HCT116 (cell line): ENCODE measurements at regions not wholly inside any gene's neighbourhood (a gene's known extent, or its start where the extent isn't known, plus 50 kb on each side); places are given as distances from the start of the nearest gene placed in this dataset.

ENCODE experiments used
- ELF1 ChIP-seq: IDR thresholded peaks from 2 replicates; pipeline ENCODE4 v1.6.1; 2012; ENCODE audit warnings: low read depth, borderline replicate concordance
- POLR2A ChIP-seq: IDR thresholded peaks from 2 replicates; pipeline ENCODE4 v1.7.0; 2011; ENCODE audit warnings: borderline replicate concordance; ENCODE audit not compliant: insufficient read depth, insufficient read length; ENCODE audit errors: extremely low read depth
- SIN3A ChIP-seq: IDR thresholded peaks from 2 replicates; pipeline ENCODE4 v1.6.1; 2012; ENCODE audit warnings: low read depth
- SRF ChIP-seq: IDR thresholded peaks from 2 replicates; pipeline ENCODE4 v1.6.1; 2012; ENCODE audit warnings: low read depth
- TCF7L2 ChIP-seq: IDR thresholded peaks from 2 replicates; pipeline ENCODE4 v1.7.0; 2011; ENCODE audit warnings: borderline replicate concordance, inconsistent platforms; ENCODE audit not compliant: insufficient read depth, insufficient read length; ENCODE audit errors: extremely low read depth
- YY1 ChIP-seq: IDR thresholded peaks from 2 replicates; pipeline ENCODE4 v1.6.1; 2011; ENCODE audit warnings: low read length, low read depth, moderate library complexity, mild to moderate bottlenecking; ENCODE audit not compliant: insufficient replicate concordance; ENCODE audit errors: extremely low read depth
- ZFX ChIP-seq: fragments of 450-650 bp; IDR thresholded peaks from 2 replicates; pipeline ENCODE4 v1.6.1; 2017
- ZNF274 ChIP-seq: fragments of 200-500 bp; sonication (Bioruptor generic); IDR thresholded peaks from 2 replicates; pipeline ENCODE4 v1.6.1; 2014; ENCODE audit warnings: mild to moderate bottlenecking, low read depth, low read length, inconsistent platforms
- TF ChIP-seq, protein P1 (sequence below): IDR thresholded peaks from 2 replicates; pipeline ENCODE4 v1.6.1; 2012
- TF ChIP-seq, protein P2 (sequence below), 3 experiments: fragments of 200-600 bp in 1 of 3; sonication (generic) in 1 of 3; IDR thresholded peaks in 2 of 3; conservative IDR thresholded peaks in 1 of 3; 2 replicates each; pipeline ENCODE4 v1.5.1; 2012 to 2017; ENCODE audit warnings: low read depth in 2 of 3, low read length in 2 of 3, antibody characterized with exemption in 1 of 3, borderline replicate concordance in 1 of 3, control low read depth in 1 of 3, mild to moderate bottlenecking in 1 of 3, mixed read lengths in 1 of 3, mixed run types in 1 of 3, moderate library complexity in 1 of 3; ENCODE audit not compliant: insufficient read depth in 1 of 3
- TF ChIP-seq, protein P3 (sequence below): IDR thresholded peaks from 2 replicates; pipeline ENCODE4 v1.6.1; 2012; ENCODE audit warnings: low read depth

DNA sequence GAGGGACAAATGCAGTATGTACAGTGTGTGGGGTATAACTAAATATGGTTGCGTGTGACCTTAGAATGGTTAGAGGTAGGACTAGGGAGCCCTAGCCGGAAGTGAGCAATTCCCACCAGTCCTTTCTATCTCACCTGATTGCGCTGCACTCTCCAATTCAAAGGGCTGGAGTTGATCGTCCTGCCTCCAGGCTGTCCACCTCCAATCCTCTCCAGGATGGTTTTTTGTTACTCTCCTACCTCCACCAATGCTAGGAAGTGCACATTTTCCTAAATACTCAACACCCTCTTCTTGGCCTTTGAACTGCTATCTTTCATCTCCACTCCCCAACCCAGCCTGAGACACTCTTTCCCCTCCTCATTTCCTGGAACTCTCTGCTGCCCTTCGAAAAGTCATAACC, 181.7 kb upstream of the ASIC2 start:
- TF ChIP-seq SIN3A: no peak
- TF ChIP-seq, protein P1, sequence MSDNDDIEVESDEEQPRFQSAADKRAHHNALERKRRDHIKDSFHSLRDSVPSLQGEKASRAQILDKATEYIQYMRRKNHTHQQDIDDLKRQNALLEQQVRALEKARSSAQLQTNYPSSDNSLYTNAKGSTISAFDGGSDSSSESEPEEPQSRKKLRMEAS: no peak
- TF ChIP-seq, protein P2, sequence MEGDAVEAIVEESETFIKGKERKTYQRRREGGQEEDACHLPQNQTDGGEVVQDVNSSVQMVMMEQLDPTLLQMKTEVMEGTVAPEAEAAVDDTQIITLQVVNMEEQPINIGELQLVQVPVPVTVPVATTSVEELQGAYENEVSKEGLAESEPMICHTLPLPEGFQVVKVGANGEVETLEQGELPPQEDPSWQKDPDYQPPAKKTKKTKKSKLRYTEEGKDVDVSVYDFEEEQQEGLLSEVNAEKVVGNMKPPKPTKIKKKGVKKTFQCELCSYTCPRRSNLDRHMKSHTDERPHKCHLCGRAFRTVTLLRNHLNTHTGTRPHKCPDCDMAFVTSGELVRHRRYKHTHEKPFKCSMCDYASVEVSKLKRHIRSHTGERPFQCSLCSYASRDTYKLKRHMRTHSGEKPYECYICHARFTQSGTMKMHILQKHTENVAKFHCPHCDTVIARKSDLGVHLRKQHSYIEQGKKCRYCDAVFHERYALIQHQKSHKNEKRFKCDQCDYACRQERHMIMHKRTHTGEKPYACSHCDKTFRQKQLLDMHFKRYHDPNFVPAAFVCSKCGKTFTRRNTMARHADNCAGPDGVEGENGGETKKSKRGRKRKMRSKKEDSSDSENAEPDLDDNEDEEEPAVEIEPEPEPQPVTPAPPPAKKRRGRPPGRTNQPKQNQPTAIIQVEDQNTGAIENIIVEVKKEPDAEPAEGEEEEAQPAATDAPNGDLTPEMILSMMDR (IDR thresholded peaks at IDR 0.05 in 2 of 3, conservative IDR thresholded peaks at IDR 0.05 in 1 of 3; ENCODE audit: borderline replicate concordance in 1 of 3, insufficient read depth in 1 of 3, low read depth in 2 of 3, low read length in 2 of 3): no peak
- no peak for TF ChIP-seq POLR2A
- TF ChIP-seq, protein P3, sequence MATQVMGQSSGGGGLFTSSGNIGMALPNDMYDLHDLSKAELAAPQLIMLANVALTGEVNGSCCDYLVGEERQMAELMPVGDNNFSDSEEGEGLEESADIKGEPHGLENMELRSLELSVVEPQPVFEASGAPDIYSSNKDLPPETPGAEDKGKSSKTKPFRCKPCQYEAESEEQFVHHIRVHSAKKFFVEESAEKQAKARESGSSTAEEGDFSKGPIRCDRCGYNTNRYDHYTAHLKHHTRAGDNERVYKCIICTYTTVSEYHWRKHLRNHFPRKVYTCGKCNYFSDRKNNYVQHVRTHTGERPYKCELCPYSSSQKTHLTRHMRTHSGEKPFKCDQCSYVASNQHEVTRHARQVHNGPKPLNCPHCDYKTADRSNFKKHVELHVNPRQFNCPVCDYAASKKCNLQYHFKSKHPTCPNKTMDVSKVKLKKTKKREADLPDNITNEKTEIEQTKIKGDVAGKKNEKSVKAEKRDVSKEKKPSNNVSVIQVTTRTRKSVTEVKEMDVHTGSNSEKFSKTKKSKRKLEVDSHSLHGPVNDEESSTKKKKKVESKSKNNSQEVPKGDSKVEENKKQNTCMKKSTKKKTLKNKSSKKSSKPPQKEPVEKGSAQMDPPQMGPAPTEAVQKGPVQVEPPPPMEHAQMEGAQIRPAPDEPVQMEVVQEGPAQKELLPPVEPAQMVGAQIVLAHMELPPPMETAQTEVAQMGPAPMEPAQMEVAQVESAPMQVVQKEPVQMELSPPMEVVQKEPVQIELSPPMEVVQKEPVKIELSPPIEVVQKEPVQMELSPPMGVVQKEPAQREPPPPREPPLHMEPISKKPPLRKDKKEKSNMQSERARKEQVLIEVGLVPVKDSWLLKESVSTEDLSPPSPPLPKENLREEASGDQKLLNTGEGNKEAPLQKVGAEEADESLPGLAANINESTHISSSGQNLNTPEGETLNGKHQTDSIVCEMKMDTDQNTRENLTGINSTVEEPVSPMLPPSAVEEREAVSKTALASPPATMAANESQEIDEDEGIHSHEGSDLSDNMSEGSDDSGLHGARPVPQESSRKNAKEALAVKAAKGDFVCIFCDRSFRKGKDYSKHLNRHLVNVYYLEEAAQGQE: no peak
- no peak for TF ChIP-seq TCF7L2
- TF ChIP-seq SRF: no peak
- TF ChIP-seq YY1: no peak
- no peak for TF ChIP-seq ZNF274
- TF ChIP-seq ZFX: no peak
- no peak for TF ChIP-seq ELF1
